Astrocyte (in vitro differentiated cells and primary cell): ENCODE measurements at regions not wholly inside any gene's neighbourhood (a gene's known extent, or its start where the extent isn't known, plus 50 kb on each side); places are given as distances from the start of the nearest gene placed in this dataset.

Experiments used
- EZH2 ChIP-seq: IDR thresholded peaks from 2 replicates; pipeline ENCODE4 v1.6.1; 2012; ENCODE audit warnings: mild to moderate bottlenecking, low read length, inconsistent platforms; ENCODE audit not compliant: insufficient read depth
- TF ChIP-seq, protein P1 (sequence below): IDR thresholded peaks from 2 replicates; pipeline ENCODE4 v1.5.1; 2011; ENCODE audit warnings: low read depth, mild to moderate bottlenecking, inconsistent platforms, low read length, moderate library complexity; ENCODE audit not compliant: insufficient read depth

GRCh38 chr14:53599221-53599945, 357.2 kb downstream of the BMP4 start:
- no peak for TF ChIP-seq EZH2
- TF ChIP-seq, protein P1, sequence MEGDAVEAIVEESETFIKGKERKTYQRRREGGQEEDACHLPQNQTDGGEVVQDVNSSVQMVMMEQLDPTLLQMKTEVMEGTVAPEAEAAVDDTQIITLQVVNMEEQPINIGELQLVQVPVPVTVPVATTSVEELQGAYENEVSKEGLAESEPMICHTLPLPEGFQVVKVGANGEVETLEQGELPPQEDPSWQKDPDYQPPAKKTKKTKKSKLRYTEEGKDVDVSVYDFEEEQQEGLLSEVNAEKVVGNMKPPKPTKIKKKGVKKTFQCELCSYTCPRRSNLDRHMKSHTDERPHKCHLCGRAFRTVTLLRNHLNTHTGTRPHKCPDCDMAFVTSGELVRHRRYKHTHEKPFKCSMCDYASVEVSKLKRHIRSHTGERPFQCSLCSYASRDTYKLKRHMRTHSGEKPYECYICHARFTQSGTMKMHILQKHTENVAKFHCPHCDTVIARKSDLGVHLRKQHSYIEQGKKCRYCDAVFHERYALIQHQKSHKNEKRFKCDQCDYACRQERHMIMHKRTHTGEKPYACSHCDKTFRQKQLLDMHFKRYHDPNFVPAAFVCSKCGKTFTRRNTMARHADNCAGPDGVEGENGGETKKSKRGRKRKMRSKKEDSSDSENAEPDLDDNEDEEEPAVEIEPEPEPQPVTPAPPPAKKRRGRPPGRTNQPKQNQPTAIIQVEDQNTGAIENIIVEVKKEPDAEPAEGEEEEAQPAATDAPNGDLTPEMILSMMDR: no peak
